Activated B cell treated with CpG ODN at 0.5 μM for 24 hours (primary cell): ENCODE measurements at regions not wholly inside any gene's neighbourhood (a gene's known extent, or its start where the extent isn't known, plus 50 kb on each side); places are given as distances from the start of the nearest gene placed in this dataset.

ENCODE experiments used
- ATAC-seq: fragments of 200-7000 bp; cut with Tn5 transposase; one replicate; pipeline ENCODE4 v1.10.0; 2021; ENCODE audit warnings: low read depth, mild to moderate bottlenecking, moderate library complexity
- CTCF ChIA-PET: fragments of 350-600 bp; sonication (Branson Sonifier 250); formaldehyde crosslinking; loops from one replicate; lab custom pipeline; 2021; ENCODE audit warnings: antibody characterized with exemption; lab: Charles Lee
- POLR2A ChIA-PET: fragments of 350-600 bp; sonication (Branson Sonifier 250); formaldehyde crosslinking; loops from one replicate; lab custom pipeline; 2021; ENCODE audit warnings: antibody characterized with exemption; lab: Charles Lee
- DNase-seq: peaks from one replicate; pipeline ENCODE4 v3.0.0; 2022
- H3K27ac Mint-ChIP-seq: one replicate; pipeline ENCODE4 v1.8.0; 2020; ENCODE audit warnings: mixed read lengths
- H3K27me3 Mint-ChIP-seq: one replicate; pipeline ENCODE4 v1.8.0; 2021; ENCODE audit warnings: mixed read lengths
- H3K36me3 Mint-ChIP-seq: one replicate; pipeline ENCODE4 v1.8.0; 2021; ENCODE audit warnings: low read depth, mixed read lengths
- H3K4me1 Mint-ChIP-seq: one replicate; pipeline ENCODE4 v1.8.0; 2021; ENCODE audit warnings: mixed read lengths
- H3K4me3 Mint-ChIP-seq: one replicate; pipeline ENCODE4 v1.8.0; 2020; ENCODE audit warnings: mild to moderate bottlenecking, mixed read lengths
- H3K9me3 Mint-ChIP-seq: one replicate; pipeline ENCODE4 v1.8.0; 2020; ENCODE audit warnings: mixed read lengths
- CTCF ChIP-seq: fragments of 200-600 bp; IDR thresholded peaks from one replicate; pipeline ENCODE4 v1.8.0; 2022; ENCODE audit warnings: antibody characterized with exemption, mild to moderate bottlenecking
- intact Hi-C: fragments of 100-400 bp; cut with micrococcal nuclease; formaldehyde crosslinking; loops from one replicate; pipeline ENCODE4 v1.15.1; 2024

- no peaks in the 10 kb centered on the region for H3K9me3 Mint-ChIP-seq
- ChIA-PET POLR2A (no interaction called here), CTCF (no interaction called here)
- DNase-seq (no peak), ATAC-seq (no peak)
- H3K4me1 Mint-ChIP-seq: peaks cover 1% of the 10 kb centered on the region
- no peak overlapping the region for H3K27ac Mint-ChIP-seq
- no peak for TF ChIP-seq CTCF
- H3K36me3 Mint-ChIP-seq: no peaks in the 10 kb centered on the region
- H3K4me3 Mint-ChIP-seq: no peak overlapping the region
- intact Hi-C loops: no loop called here
- no peaks in the 10 kb centered on the region for H3K27me3 Mint-ChIP-seq
Measured at GRCh38 chr20:56715902-56716519, 86.9 kb downstream of the TFAP2C start.

GRCh38 chr20:56716806-56717205 lies 87.7 kb downstream of the TFAP2C start:
- Mint-ChIP-seq H3K27ac (no peak overlapping the region), H3K4me3 (no peak overlapping the region), H3K9me3 (no peaks in the 10 kb centered on the region), H3K36me3 (no peaks in the 10 kb centered on the region), H3K27me3 (no peaks in the 10 kb centered on the region), H3K4me1 (peaks cover 5% of the 10 kb centered on the region)
- ChIA-PET POLR2A (no interaction called here), CTCF (no interaction called here)
- no peak for TF ChIP-seq CTCF
- intact Hi-C loops: no loop called here
- DNase-seq (no peak), ATAC-seq (no peak)

- intact Hi-C loops: no loop called here
- no peak overlapping the region for H3K4me3 Mint-ChIP-seq
- no peak for ATAC-seq
- peaks cover 9% of the 10 kb centered on the region for H3K4me1 Mint-ChIP-seq
- peaks cover 3% of the 10 kb centered on the region for H3K9me3 Mint-ChIP-seq
- H3K36me3 Mint-ChIP-seq: no peaks in the 10 kb centered on the region
- POLR2A ChIA-PET: no interaction called here
- no peaks in the 10 kb centered on the region for H3K27me3 Mint-ChIP-seq
- CTCF ChIA-PET: no interaction called here
- H3K27ac Mint-ChIP-seq: no peak overlapping the region
- no peak for TF ChIP-seq CTCF
- no peak for DNase-seq
Measured at GRCh38 chr20:56718816-56719215, 89.7 kb downstream of the TFAP2C start.

- DNase-seq: no peak
- H3K4me1 Mint-ChIP-seq: peaks cover 9% of the 10 kb centered on the region
- intact Hi-C loops: no loop called here
- ChIA-PET POLR2A (no interaction called here), CTCF (no interaction called here)
- H3K27ac Mint-ChIP-seq: no peak overlapping the region
- no peaks in the 10 kb centered on the region for H3K27me3 Mint-ChIP-seq
- no peak overlapping the region for H3K4me3 Mint-ChIP-seq
- no peaks in the 10 kb centered on the region for H3K36me3 Mint-ChIP-seq
- ATAC-seq: no peak
- H3K9me3 Mint-ChIP-seq: peaks cover 3% of the 10 kb centered on the region
- no peak for TF ChIP-seq CTCF
Measured at GRCh38 chr20:56720620-56721213, 91.6 kb downstream of the TFAP2C start.

GRCh38 chr20:56722042-56722441 lies 92.9 kb downstream of the TFAP2C start:
- ChIA-PET POLR2A (no interaction called here), CTCF (no interaction called here)
- H3K27ac Mint-ChIP-seq: no peak overlapping the region
- DNase-seq (no peak), ATAC-seq (peak; percentile 47)
- peaks cover 3% of the 10 kb centered on the region for H3K9me3 Mint-ChIP-seq
- H3K36me3 Mint-ChIP-seq: no peaks in the 10 kb centered on the region
- no peak overlapping the region for H3K4me3 Mint-ChIP-seq
- peaks cover 1% of the 10 kb centered on the region for H3K27me3 Mint-ChIP-seq
- no peak for TF ChIP-seq CTCF
- intact Hi-C loops: no loop called here
- H3K4me1 Mint-ChIP-seq: peaks cover 9% of the 10 kb centered on the region
